Lung (tissue), 11 donors: ENCODE measurements at regions not wholly inside any gene's neighbourhood (a gene's known extent, or its start where the extent isn't known, plus 50 kb on each side); places are given as distances from the start of the nearest gene placed in this dataset.

Source experiments
- ATAC-seq: fragments of 200-7000 bp; cut with Tn5 transposase; one replicate; pipeline ENCODE4 v1.9.1; 2020; ENCODE audit warnings: moderate number of reproducible peaks; ENCODE audit not compliant: insufficient read depth, low FRiP score
- DNase-seq, 3 donors: peaks; one replicate each; pipeline ENCODE4 v3.0.0-alpha.2; 2013 to 2017
- H3K27ac ChIP-seq, 2 donors: one replicate each; pipeline ENCODE4 v1.5.1; 2013; ENCODE audit warnings: mild to moderate bottlenecking in 2 of 2, moderate library complexity in 2 of 2, control low read depth in 1 of 2, inconsistent platforms in 1 of 2, low read depth in 1 of 2, low read length in 1 of 2
- H3K27me3 ChIP-seq, 3 donors: one replicate each; pipeline ENCODE4 v1.5.1; 2013; ENCODE audit warnings: low read length in 2 of 3; ENCODE audit not compliant: control insufficient read depth in 3 of 3, insufficient read depth in 3 of 3
- H3K36me3 ChIP-seq, 4 donors: one replicate each; pipeline ENCODE4 v1.5.1; 2013; ENCODE audit warnings: low read length in 4 of 4, mild to moderate bottlenecking in 1 of 4, moderate library complexity in 1 of 4; ENCODE audit not compliant: control insufficient read depth in 4 of 4, insufficient read depth in 4 of 4
- H3K4me1 ChIP-seq, 5 donors: one replicate each; pipeline ENCODE4 v1.5.1; 2013; ENCODE audit warnings: low read length in 5 of 5, mild to moderate bottlenecking in 2 of 5, moderate library complexity in 1 of 5; ENCODE audit not compliant: control insufficient read depth in 5 of 5, insufficient read depth in 5 of 5
- H3K4me3 ChIP-seq: one replicate; pipeline ENCODE4 v1.5.1; 2013; ENCODE audit warnings: mild to moderate bottlenecking, control low read depth, moderate library complexity
- H3K9ac ChIP-seq, 2 donors: one replicate each; pipeline ENCODE4 v1.5.1; 2013; ENCODE audit warnings: low read length in 2 of 2, control low read depth in 1 of 2; ENCODE audit not compliant: insufficient read depth in 1 of 2
- H3K9me3 ChIP-seq, 4 donors: one replicate each; pipeline ENCODE4 v1.5.1; 2013; ENCODE audit warnings: low read length in 3 of 4, mild to moderate bottlenecking in 1 of 4, moderate library complexity in 1 of 4; ENCODE audit not compliant: control insufficient read depth in 4 of 4, insufficient read depth in 3 of 4
- CTCF ChIP-seq: IDR thresholded peaks from 2 replicates; pipeline ENCODE4 v1.5.1; 2012; ENCODE audit warnings: mild to moderate bottlenecking; ENCODE audit errors: control extremely low read depth, extremely low read depth
- WGBS, 2 donors: extraction: QIAGEN DNeasy Blood & Tissue Kit; methylation state at CpG; one replicate each; pipeline ENCODE4 v1.1.7; 2013; 5-methylcytosine and 5-hydroxymethylcytosine counted together
- donor health status: control.
- donor health status: control.
- donor health status: Bipolar disorder and iron deficiency.
- donor health status: healthy.
- donor health status: DM: yes; HTN: yes; CAD: no.

GRCh38 chr7:96424411-96424810, 102.5 kb upstream of the SLC25A13 start:
- Histone ChIP-seq H3K9me3 (no peaks in the 10 kb centered on the region), H3K27ac (no peak overlapping the region), H3K4me1 (no peaks in the 10 kb centered on the region), H3K27me3 (no peaks in the 10 kb centered on the region), H3K36me3 (no peaks in the 10 kb centered on the region), H3K9ac (no peak overlapping the region), H3K4me3 (no peak overlapping the region)
- WGBS, 2 donors: 81 to 82% methylated on average over 1 of the region's 1 CpG
- DNase-seq: no peak
- TF ChIP-seq CTCF: no peak
- ATAC-seq: no peak

- H3K4me3 ChIP-seq: no peak overlapping the region
- H3K9me3 ChIP-seq: no peaks in the 10 kb centered on the region
- no peak overlapping the region for H3K27ac ChIP-seq
- no peaks in the 10 kb centered on the region for H3K4me1 ChIP-seq
- no peaks in the 10 kb centered on the region for H3K27me3 ChIP-seq
- no peak for TF ChIP-seq CTCF
- 60 to 72% methylated on average over 2 of the region's 2 CpGs for whole genome bisulfite sequencing, 2 donors
- no peaks in the 10 kb centered on the region for H3K36me3 ChIP-seq
- DNase-seq (no peak), ATAC-seq (no peak)
- H3K9ac ChIP-seq: no peak overlapping the region
These were observed 100.5 kb upstream of the SLC25A13 start for GRCh38 chr7:96422388-96422787.

- no peaks in the 10 kb centered on the region for H3K9me3 ChIP-seq
- H3K4me1 ChIP-seq: peaks cover 0 to 5% (median 0%) of the 10 kb centered on the region in 5 donors
- no peak overlapping the region for H3K27ac ChIP-seq
- H3K36me3 ChIP-seq: no peaks in the 10 kb centered on the region
- no peak for ATAC-seq
- no peak for TF ChIP-seq CTCF
- no peaks in the 10 kb centered on the region for H3K27me3 ChIP-seq
- H3K9ac ChIP-seq: no peak overlapping the region
- no peak overlapping the region for H3K4me3 ChIP-seq
- DNase-seq: no peak
- WGBS, 2 donors: 80 to 88% methylated on average over 1 of the region's 1 CpG
These were observed 96.7 kb upstream of the SLC25A13 start for GRCh38 chr7:96418581-96418980.

DNA sequence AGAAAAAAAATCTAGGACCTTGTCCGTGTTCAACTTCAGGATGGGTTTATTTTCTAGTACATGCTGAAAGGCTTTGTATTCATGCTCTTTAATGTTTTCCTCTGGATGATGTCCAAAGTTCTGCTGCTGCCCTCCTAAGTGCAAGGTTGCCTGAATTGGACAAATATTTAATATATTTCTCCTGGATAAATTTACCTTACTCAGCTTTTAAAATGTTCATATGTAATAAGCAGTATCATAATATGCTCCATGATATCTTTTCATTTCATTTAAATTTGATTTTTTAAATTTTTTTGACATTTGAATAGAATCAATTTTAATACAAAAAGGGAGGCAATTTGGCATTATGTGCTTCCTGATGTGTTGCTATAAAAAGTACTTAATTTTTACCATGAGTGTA, 95.9 kb upstream of the SLC25A13 start:
- ATAC-seq (no peak), DNase-seq (no peak)
- Histone ChIP-seq H3K4me1 (peaks cover 0 to 5% (median 0%) of the 10 kb centered on the region in 5 donors), H3K27me3 (no peaks in the 10 kb centered on the region), H3K4me3 (no peak overlapping the region), H3K9ac (no peak overlapping the region), H3K27ac (no peak overlapping the region), H3K9me3 (no peaks in the 10 kb centered on the region), H3K36me3 (no peaks in the 10 kb centered on the region)
- TF ChIP-seq CTCF: no peak
- WGBS, 2 donors: 58 to 75% methylated on average over 1 of the region's 1 CpG
